Endothelial cell of hepatic sinusoid (primary cell): ENCODE measurements at regions not wholly inside any gene's neighbourhood (a gene's known extent, or its start where the extent isn't known, plus 50 kb on each side); places are given as distances from the start of the nearest gene placed in this dataset.
"Not testable (repeated sequence)": the region's sequence is repeated elsewhere in the genome, so short reads cannot be mapped to it uniquely, and the experiment has no call there.

Experiments
- in situ Hi-C: cut with HindIII; loops from 2 replicates; pipeline ENCODE4 v1.10.0; 2017; ENCODE audit warnings: low sequenced_read_pairs

- in situ Hi-C loops = no loop called here
These were observed 51.1 kb downstream of the DOP1B start for GRCh38 chr21:36207577-36208320.

- in situ Hi-C loops = no loop called here
These were observed 51.8 kb downstream of the DOP1B start for GRCh38 chr21:36208326-36209013.

- in situ Hi-C loops = loop anchor here (10.0 kb wide), 1 partner anchor 105 kb away; no protein-coding TSS in a partner anchor
These were observed 53.1 kb downstream of the DOP1B start for GRCh38 chr21:36209626-36210171.

GRCh38 chr21:36210779-36211659, 54.4 kb downstream of the DOP1B start:
- in situ Hi-C loops = loop anchor here (10.0 kb wide), 1 partner anchor 104 kb away; no protein-coding TSS in a partner anchor

GRCh38 chr21:36211660-36212512, 55.3 kb downstream of the DOP1B start:
- in situ Hi-C loops = loop anchor here (10.0 kb wide), 1 partner anchor 103 kb away; no protein-coding TSS in a partner anchor

GRCh38 chr21:36212513-36212780, 55.8 kb downstream of the DOP1B start:
- in situ Hi-C loops = loop anchor here (10.0 kb wide), 1 partner anchor 102 kb away; no protein-coding TSS in a partner anchor

DNA sequence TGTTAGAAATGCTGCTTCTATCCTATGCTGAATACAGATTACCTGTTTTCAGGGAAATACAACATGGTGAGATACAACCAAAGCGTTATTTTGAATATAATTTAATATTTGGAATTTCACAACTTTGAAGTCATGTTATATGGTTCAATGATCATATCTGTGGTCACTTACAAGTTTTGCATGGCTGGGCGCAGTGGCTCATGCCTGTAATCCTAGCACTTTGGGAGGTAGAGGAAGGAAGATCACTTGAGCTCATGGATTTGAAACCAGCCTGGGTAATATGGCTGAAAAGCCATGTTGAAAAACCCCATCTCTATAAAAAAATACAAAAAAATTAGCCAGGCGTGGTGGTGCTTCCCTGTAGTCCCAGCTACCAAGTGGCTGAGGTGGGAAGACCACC, 57.9 kb downstream of the DOP1B start:
- in situ Hi-C loops = loop anchor here (10.0 kb wide), 1 partner anchor 100 kb away; no protein-coding TSS in a partner anchor

DNA sequence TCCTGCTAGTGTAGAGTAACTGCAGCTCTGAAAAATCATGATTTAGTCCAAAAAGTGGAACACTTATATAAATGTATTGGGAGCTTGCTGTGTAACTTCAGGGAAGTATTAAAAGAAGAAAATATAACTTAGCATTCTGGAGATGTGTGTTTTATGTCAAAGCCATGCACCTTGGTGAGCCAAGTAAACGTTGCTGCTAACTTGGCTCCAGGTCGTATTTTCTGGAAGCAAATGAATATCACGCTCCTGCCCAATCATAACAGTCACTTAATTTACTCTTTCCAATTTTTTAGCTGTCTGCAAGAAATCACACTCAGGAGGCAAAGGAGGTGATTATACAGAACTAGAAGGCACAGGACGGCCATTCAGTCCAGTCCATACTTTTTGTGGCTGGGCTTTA, 61.1 kb downstream of the DOP1B start:
- in situ Hi-C loops = loop anchor here (5.0 to 10.0 kb wide), 2 partner anchors 50 to 97 kb away; no protein-coding TSS in a partner anchor

DNA sequence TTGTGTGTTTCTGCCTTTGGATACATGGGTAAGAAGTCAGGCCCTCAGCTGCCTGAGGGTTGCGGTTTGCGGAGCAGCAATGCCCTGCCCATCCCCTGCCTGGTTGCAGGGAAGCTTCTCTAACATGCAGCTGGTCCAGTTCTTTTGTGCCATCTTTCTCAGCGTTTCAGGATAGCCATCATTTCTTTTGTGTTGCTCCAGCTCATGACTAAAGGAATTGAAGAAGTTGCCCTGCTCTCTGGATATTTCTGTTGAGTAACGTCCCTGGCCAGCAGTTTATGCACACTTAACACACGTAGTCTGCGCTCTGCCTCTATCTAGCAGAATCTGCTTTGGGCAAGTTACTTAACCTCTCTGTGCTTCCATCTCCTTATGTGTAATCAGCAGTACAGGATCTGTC, 62.1 kb downstream of the DOP1B start:
- in situ Hi-C loops = loop anchor here (5.0 to 10.0 kb wide), 2 partner anchors 49 to 96 kb away; no protein-coding TSS in a partner anchor

- in situ Hi-C loops = no loop called here
These were observed 66.8 kb downstream of the DOP1B start for GRCh38 chr21:36223451-36223850.

- in situ Hi-C loops = no loop called here
These were observed 72.6 kb downstream of the DOP1B start for GRCh38 chr21:36229181-36229580.

- in situ Hi-C loops = not testable (repeated sequence)
These were observed 74.8 kb downstream of the DOP1B start for GRCh38 chr21:36231444-36231843.

DNA sequence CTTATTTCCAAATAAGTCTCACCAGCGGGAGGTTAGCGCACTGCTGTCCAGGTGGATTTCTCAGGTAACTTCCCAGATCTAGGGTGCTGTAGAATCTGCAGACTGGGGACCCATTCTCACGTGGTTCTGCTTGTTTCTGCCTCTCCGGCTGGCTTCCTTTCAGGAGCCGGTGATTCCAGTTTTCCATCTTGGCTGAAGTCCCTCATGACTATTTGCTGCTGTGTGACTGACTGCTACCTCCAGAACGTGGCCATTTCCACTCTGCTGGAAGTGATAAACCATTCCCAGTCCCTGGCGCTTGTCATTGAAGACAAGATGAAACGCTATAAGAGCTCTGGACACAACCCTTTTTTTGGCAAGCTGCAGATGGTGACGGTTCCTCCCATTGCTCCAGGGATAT, 76.0 kb downstream of the DOP1B start:
- in situ Hi-C loops = no loop called here

- in situ Hi-C loops = no loop called here
These were observed 78.5 kb downstream of the DOP1B start for GRCh38 chr21:36235058-36235582.

DNA sequence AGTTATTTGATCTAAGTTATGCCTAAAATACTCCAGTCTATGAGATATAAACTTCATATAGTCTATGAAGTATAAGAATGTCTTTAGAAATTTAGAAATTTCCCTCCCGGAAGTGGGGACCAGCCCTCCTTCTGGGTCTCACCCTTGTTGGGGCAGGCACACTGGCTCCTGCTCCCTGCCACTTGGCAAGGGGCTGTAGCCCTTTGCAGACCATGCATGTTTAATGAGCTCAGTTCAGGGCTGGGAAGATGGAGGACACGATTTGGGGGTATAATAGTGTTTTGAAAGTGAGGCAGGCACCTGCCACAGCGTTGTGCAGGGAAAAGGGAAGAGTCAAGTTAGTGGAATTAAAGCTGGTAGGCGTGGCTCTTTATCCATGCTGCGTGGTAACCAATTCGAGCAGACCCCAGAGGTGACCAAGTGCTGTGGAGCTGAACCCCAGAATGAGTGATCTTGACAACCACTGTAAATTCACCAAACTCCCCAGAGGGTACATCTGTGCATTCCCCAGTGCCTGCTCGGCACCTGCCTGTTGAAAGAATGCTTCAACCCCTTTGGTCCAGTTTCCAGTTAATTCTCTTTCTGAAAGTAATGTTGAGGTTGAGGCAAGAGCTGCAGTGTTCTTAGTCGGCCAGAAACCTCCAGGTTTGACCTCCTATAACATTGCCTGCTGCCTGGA, 79.6 kb downstream of the DOP1B start:
- in situ Hi-C loops = no loop called here

DNA sequence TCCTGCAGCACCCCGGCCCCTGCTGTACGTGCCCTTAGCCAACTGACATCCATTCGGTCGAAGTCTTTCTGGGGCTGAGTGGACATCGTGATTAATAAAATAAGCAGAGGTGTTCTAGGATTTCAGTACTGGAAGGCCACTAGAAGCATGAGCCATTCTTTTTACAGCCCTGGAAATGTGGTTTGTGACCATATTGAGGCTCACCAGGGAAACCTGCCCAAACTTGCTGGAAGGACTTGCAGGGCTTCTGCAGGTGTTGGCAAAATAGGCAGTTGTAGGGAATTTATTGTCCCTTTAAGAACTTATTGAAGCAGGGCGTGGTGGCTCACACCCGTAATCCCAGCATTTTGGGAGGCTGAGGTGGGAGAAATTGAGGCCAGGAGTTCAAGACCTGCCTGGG, 80.8 kb downstream of the DOP1B start:
- in situ Hi-C loops = no loop called here

DNA sequence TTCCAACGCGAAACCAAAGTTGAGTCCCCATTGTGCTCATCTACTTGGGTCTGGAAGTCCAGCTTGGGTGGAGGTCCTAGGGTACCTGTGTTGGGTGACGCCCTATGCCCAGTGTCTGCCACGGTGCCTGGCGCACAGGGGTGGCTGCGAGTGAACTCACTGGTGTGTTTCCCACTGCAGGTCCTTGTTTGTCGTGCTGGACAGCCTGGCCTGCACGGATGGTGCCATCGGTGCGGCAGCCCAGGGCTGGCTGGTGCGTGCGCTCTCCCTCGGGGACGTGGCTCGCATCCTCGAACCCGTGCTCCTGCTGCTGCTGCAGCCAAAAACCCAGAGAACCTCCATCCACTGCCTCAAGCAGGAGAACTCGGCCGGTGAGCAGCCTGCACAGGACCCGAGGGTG, 80.4 kb upstream of the MORC3 start:
- in situ Hi-C loops = no loop called here

DNA sequence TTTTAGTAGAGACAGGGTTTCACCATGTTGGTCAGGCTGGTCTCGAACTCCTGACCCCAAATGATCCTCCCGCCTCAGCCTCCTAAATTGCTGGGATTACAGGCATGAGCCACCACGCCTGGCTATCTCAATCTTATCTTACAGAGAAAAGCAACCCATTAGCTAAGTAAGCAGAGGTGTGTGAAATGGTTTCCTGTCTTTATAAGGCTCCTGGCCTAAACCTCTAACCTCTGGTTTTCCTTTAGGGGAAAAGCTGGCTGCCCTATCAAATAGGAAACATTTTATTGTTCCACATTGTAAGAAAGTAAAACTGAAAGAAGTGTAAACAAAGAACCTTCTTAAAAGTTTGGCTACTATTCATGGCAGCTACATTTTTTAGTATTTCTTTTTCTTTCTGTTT, 78.3 kb upstream of the MORC3 start:
- in situ Hi-C loops = no loop called here

GRCh38 chr21:36245115-36245514, 74.9 kb upstream of the MORC3 start:
- in situ Hi-C loops = no loop called here
